EL (cell line): ENCODE measurements at regions not wholly inside any gene's neighbourhood (a gene's known extent, or its start where the extent isn't known, plus 50 kb on each side); places are given as distances from the start of the nearest gene placed in this dataset.

Experiments
- DNase-seq: peaks from one replicate; pipeline ENCODE4 v3.0.0-alpha.2; 2016

- DNase-seq: no peak
Observed at GRCh38 chr20:19929481-19930145, 87.5 kb upstream of the NAA20 start.

DNA sequence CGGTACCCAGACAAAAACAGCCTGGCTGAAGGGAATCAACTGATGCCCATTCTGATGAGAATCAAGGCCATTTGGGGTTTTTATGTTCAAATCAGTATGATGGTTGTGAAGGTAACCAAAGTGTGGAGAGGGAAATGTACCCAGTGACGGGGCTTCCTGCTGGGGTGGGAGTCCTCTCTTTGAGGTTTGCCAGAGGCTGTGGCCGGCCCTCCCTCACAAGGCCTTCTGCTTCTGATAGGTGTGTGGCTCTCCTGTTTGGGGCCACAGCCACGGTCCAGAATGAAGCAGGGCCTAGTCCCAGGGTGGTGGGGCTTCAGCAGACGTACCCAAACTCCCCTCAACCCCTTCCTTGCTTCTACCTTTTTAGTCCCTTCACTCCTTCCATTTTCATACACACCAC lies 86.7 kb upstream of the NAA20 start:
- no peak for DNase-seq

GRCh38 chr20:19932170-19932667 lies 84.9 kb upstream of the NAA20 start:
- peak; percentile 77 for DNase-seq

DNA sequence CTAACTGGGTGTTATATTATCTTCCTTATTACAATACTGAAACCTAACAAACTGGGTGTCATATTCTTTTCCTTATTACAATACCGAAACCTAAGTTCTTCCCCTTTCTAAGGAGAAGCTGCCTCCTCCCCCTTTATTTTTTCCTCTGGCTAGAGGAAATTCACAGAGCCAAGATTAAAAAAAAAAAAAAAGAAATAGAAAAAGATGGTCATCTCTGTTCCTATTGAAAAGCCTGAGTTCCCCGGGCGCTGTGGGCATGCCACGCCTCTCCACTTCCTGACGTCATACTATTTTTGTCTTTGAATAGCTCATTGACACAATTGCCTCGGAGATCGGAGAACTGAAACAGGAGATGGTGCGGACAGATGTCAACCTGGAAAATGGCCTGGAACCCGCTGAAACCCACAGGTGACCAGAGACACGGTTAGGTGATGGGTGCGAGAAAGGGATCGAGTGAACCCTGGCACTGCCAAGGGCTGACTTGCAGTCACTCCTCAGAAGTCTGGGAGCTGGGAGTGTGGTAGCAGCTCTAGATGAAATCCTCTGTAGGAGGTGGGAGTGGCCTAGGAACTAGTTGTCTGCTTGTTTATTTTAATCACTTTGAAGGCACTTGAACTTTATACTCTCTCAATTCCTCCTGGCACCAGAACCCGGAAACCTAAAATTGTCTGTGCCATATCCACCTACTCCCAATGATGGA lies 82.2 kb upstream of the NAA20 start:
- DNase-seq: no peak

DNA sequence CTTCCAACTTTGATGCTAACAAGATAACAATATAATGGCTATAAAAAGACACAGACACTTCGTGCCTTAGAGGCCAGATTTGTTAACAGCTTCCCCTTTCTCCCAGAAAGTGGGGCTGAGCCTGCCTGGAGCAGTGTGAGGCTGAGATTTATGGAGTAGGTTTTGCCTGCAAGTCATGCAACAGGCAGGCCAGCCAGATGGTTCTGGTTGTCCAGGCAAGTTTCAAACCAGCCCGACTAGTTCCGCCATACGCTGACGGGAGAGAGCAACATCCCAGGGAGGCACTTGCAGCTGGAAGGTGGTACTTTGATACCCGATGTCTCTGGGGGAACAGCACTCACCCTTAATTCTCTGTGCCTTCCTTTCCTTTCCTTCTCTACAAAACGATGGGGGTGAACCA lies 81.3 kb upstream of the NAA20 start:
- DNase-seq: no peak

GRCh38 chr20:19936466-19937200 lies 80.5 kb upstream of the NAA20 start:
- DNase-seq: no peak

- no peak for DNase-seq
Observed at GRCh38 chr20:19937218-19937617, 79.9 kb upstream of the NAA20 start.

DNA sequence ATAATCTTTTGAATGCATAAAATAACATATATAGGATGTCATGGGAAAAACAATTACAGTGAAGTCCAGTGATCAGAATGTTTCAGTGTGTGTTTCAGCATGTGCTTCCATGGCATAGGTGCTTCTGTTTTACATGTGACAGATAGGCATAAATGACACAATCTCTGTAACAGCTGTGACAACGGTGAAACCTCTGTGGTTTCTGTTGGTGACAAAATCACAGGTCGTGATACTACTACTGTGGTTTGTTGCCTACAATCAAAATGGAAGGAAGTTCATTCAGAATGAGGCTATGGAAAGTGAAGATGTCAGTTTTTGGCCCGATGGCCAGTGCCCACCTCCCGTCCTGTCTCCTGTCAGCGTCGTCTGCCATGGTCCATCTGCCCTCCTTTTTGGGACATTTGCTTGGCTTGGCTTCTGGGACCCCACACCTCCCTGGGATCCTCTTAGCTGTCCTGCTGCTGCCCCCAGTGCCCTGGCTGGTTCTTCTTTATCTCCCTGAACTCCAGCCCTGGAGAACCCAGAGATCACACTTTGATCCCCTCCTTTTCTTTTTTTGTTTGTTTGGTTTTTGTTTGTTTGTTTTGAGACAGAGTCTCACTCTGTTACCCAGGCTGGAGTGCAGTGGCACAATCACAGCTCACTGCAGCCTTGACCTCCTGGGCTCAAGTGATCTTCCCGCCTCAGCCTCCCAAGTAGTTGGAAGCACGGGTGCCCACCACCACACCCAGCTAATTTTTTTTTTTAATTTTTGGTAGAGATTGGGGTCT lies 79.3 kb upstream of the NAA20 start:
- DNase-seq: no peak

- no peak for DNase-seq
Observed at GRCh38 chr20:19938421-19939090, 78.6 kb upstream of the NAA20 start.

DNA sequence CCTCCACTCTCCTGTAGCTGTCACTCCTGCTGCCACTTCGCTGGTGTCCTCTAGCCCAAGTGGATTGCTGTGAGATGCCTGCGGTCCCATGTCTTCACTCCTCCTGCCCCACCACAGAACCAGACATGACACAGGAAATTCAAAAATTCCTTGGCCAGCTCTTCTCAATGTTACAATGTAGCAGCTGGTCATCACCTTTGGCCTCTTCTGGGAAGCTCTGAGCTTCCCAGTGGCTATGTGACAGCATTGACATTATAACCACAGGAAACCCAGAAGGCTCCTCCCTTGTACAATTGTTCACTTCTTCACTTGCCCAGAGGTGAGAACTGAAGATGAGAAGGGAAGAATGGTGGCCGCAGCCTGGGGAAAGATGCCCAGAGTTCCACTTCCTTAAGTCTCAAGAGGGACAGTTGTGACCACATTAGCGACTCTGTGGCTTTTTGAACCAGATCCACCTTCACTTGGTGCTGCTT lies 76.1 kb upstream of the NAA20 start:
- DNase-seq: peak; percentile 6

DNA sequence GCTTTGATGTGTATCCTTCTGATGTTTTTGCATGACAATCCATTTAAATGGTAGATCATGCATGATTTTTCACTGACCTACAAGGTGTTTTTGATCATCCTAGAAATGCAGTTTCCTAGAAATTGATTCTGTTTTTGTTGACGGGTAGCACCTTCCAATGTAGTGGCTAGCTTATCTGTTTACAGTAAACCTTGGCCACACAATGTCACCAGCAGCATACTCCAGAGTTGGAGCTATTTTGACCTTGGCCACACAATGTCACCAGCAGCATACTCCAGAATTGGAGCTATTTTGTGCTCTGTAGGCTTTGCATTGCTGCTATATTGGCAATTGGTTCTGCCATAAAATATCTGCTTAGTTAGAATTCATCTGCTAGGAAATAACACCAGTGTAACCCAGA lies 74.6 kb upstream of the NAA20 start:
- no peak for DNase-seq

GRCh38 chr20:19943061-19943521 lies 74.1 kb upstream of the NAA20 start:
- no peak for DNase-seq

GRCh38 chr20:19944772-19945459 lies 72.2 kb upstream of the NAA20 start:
- no peak for DNase-seq

DNA sequence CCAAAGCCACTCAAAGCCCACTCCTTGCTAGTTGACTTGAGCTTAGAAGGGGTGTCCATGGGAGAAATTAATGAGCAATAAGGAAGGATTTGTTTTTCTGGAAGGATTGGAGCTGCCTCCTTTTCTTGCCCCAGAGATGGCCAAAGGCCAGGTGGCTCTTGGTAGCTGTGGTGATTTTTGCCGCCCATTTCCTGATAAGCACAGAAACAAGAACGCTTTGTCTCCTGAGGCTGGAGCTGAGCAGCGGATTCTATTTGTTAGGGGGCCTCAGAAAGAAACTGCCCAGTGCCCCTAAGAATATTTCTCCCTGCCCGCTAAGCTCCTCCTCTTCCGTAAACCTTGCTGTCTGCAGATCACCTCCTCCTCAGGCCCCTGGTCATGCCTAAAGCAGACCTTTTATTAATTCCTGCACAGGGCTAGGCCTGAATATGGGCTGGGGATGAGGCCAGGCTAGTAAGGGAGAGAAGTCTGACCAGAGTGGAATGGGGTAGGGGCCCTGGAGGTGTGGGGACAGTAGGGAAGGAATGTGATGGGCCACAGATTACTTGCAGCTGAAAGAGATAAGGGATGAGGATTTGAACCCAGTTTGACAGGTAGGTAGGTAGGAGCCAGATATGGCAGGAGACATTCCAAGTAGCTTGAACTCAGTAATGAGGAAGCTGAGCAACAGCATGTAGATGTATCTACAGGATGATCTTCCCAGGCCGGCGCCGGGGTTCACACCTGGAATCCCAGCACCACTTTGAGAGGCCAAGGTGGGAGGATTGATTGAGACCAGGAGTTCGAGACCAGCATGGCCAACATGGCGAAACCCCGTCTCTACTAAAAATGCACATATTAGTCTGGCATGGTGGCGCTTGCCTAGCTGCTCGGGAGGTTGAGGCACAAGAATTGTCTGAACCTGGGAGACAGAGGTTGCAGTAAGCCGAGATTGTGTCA lies 71.2 kb upstream of the NAA20 start:
- DNase-seq: no peak

DNA sequence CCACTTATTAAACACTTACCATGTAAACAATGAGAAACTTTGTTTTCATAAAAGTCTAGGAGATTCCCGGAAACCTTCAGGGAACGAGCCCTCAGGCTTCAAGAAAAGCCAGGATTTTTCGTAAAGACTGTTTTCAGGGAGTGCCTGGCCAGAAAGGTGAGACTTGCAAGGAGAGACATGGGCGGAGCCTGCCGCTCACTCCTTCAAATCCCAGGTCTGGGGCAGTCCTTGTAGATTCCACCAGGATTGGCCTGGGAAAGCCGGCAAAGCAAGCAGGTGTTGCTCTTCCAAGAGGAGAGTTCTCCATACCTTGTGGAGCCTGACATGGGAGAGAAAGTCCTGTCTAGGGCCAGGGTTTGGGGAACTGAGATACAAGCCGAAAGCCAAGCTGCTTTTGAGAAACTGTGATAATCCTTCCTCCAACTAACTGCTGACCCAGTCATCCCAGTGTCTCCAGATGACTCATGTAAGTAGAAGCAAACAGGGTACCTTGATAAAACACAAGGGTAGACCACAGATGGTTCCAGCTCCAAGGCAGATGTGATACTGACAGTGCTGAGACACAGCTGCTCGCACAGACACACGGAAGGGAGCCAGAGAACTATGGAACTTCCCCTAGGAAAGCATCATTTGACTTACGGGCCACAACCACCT lies 69.4 kb upstream of the NAA20 start:
- DNase-seq: peak; percentile 32

DNA sequence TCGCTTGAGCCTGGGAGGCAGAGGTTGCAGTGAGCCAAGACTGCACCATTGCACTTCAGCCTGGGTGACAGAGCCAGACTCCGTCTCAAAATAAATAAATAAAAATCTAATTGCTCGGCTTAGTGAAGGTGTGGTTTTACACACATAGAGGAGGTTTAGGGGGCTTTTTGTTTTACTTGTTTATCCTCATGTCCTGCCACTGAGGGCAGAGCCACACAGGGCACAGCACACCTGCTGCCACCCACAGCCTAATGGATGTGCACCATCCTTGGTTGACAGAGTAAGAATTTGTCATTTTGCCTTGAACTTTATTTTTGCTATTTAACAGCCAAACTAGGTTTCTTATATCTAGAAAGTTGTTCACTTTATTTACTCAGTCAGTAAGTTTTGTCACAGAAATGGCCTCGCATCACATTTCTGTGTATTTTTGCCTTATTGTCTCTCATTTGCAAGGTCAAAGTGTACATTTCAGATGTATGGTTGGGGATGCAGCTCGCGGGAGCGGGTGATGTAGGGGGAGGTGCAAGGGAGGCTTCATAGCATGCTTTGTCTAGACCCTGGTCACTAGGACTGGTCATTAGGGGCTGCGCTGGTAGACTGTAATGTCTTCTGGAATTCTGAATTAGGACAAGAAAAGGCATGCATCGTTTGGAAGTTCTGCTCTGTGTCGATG lies 67.8 kb upstream of the NAA20 start:
- DNase-seq: no peak

- no peak for DNase-seq
Observed at GRCh38 chr20:19950042-19950441, 67.1 kb upstream of the NAA20 start.

DNA sequence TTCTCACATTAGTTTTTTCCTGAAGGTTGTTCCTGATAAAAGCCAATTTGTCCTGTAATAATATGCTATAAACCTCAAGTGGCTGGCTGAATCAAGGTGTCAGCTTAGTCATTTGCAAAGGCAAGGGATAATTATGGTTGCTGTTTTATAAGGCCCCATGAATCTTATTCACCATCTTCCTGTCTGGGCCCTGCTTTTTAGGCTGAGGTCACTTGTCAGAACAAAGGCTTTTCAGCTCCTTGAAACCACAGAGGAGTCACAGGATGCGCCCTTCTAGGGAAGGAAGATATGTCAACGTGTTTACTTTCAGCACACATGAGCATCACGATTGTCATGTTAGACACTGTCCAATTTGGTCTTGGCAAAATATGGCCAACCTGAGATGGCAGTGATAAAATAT lies 64.8 kb upstream of the NAA20 start:
- DNase-seq: no peak

DNA sequence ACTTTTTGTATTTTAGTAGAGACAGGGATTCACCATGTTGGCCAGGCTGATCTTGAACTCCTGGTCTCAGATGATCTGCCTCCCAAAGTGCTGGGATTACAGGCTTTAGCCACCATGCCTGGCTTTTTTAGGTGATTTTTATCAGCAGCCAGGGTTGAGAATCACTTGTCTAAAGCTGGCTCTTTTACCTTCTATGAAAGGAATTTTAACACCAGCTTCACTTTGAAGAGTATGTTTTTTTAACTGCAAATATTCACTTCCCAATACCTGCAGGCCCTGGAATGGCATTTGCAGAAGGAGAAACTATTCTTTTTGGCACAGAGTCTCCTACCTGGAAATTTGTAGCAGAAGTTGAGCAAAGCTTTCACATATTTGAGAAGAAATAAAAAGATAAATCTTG lies 63.6 kb upstream of the NAA20 start:
- no peak for DNase-seq
